SW 1271 (cell line): ENCODE measurements at regions not wholly inside any gene's neighbourhood (a gene's known extent, or its start where the extent isn't known, plus 50 kb on each side); places are given as distances from the start of the nearest gene placed in this dataset.
"Not testable (repeated sequence)": the region's sequence is repeated elsewhere in the genome, so short reads cannot be mapped to it uniquely, and the experiment has no call there.

ENCODE experiments used
- DNase-seq, 2 experiments: peaks; one replicate each; lab custom pipeline; 2025; lab: John Stamatoyannopoulos, UW

DNA sequence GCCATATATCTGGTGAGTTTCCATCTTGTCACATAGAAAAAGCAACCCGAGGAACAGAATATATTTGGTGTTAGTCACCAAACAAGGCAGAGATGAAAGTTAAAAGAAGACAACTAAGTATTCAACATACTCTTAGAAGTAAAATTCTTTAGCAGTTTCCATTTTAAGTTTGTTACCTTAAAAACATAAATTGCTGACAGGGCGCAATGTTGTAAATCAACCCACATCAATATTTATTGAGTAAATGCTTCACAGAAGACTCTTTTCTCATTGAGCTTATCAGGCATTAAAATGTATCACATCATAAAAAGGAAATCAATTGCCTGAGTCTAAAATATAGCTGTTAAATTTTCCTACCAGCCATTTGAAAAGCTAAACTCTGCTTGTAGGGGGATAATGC, 603.0 kb downstream of the FBXO15 start:
- DNase-seq, result no peak

GRCh38 chr18:73544032-73544431, 603.6 kb downstream of the FBXO15 start:
- no peak for DNase-seq

DNA sequence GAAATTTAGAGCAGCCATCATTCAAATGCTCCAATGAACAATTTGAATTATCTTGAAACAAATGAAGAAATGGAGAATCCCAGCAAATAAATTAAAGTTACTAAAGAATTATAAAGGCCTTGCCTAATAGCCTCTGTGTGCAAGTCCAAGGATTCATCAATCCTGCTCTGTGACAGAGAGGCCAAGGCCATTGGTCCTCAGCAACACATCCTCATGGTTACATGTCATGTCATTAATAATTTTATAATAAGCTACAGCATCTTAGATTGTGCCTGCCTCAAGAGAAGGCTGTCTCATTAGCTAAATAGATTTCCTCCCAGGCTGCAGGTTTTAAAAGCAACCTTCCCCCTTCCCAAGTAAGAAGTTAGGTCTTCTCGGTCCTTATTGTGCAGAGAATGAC, 611.6 kb downstream of the FBXO15 start:
- DNase-seq, result no peak

- DNase-seq, result no peak
Observed at GRCh38 chr18:73535189-73535588, 612.4 kb downstream of the FBXO15 start.

- DNase-seq, result no peak
Observed at GRCh38 chr18:73531601-73532000, 616.0 kb downstream of the FBXO15 start.

GRCh38 chr18:73528066-73528465, 619.6 kb downstream of the FBXO15 start:
- DNase-seq, result no peak

- no peak for DNase-seq
Observed at GRCh38 chr18:73520229-73520628, 627.4 kb downstream of the FBXO15 start.

DNA sequence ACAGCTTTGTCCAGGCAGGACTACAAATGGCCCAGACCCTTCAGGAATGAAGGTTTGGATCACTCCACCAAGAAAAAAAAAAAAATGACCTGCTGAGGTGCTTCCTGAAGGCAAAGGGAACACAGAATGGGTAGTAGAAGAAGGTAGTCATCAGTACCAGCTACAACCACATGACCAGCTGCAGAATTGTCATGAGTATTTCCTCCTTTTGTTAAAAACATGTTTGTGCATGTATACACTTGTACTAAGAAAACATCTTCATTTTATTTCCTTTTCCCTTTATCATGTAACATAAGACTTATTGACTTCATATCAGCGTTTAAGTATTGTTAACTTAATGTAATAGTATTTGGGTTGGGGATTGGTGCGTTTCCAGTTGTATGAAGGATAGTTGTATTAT, 631.6 kb downstream of the FBXO15 start:
- DNase-seq, result not testable (repeated sequence)

DNA sequence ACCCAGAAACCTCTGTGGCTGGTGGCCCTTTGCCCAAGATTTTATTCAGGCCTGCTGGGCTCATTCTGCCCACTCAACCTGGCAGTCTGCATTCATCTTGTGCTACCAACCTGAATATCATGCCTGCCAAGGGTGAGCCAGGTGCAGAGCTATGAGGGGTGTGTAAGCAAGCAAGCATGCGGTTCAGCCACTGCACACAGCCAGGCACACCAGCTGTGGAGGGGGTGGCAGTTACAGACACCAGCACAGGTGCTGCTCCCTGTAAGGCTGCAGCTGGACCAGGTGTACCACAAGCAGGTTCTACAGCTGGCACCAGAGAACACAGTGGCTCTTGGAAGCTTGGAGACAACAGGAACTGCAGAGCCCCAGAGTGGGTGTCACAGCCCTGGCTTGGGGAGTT, 633.2 kb downstream of the FBXO15 start:
- no peak for DNase-seq

DNA sequence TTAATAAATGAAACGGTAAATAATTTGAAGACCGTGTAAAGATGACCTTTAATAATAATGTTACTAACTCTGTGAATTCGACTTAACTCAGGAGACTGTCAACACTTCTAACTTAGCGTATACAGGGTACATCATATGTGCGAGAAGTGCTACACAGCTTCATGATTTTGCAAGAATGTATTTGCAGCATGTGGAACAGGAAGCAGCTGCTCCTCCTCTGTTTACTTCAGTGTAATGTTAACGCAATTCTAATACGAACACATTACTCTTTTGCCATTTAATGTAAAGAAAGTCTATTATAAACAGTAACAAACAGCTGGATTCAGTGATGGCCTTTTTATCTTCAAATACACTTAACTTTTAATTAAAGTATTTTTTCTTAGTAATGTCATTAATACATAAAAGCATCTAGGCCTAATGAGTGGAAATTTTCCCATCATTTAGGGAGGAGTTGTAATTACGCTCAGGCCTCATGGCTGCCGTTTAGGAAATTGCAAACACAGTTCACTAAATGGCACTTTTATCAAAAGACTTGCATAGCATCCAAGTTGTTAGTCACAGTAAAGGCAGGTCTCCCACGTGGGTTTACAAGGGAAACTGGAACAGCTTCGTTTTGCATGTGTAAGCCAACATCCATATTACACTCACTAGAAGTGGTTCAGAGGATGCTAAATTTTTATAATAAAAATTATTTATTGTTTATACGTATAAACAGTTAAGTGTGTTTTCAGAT, 635.7 kb downstream of the FBXO15 start:
- DNase-seq, result no peak

GRCh38 chr18:73509460-73509859, 638.2 kb downstream of the FBXO15 start:
- no peak for DNase-seq

DNA sequence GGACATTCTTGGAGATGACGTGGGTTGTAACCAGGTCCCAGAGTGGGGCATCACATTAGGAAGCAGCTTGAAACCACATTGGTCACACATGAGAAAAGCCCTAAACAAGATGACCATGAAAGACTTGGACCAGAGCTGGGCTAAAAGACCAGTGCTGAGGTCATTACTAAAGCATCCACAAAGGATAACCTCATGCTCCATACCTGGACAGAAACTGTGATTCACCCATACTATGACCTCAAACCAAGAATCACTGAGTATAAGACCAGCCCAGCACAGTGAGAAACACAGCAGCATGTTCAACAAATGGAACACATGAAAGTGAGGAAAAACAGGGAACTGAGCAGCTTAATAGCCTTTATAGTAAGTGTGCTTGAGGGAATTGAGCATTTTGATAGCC, 635.5 kb upstream of the NETO1 start:
- no peak for DNase-seq

- DNase-seq, result no peak
Observed at GRCh38 chr18:73487966-73488365, 620.2 kb upstream of the NETO1 start.

DNA sequence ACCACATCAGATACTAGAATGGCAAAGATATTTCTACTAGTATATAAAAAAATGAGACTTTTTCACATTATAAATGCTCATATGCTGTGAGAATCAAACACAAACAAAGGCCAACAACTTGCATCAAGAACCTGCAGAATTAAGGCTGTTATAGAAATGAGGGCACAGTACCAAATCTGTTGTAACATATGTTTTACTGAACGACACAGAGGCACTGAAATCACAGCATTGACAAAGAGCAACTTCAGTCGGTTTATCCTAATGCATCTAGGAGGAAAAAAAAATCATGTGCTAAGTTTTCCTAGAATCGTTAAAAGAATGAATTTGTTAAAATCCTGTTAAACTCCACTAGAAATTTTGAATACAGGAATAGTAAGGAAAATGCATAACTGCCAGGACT, 617.4 kb upstream of the NETO1 start:
- no peak for DNase-seq

DNA sequence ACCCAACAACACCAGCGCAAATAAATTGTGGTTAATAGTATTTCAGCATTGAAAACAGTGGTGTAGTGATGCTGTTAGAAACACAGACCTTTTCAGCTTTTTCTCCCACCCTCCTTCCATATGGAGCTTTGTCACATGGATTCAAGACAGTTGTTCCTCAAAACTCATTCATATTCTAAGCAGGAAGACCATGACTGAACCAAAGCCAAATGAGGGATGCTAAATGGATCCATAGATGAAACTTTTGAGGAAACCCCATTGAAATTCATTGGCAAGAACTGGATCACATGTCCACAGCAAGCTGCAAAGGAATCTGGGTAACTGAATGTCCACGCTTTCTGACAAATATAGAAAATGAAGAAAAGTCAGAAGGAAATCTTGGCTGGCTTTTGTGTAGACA, 615.1 kb upstream of the NETO1 start:
- DNase-seq, result no peak

GRCh38 chr18:73479477-73479876, 611.7 kb upstream of the NETO1 start:
- no peak for DNase-seq

- no peak for DNase-seq
Observed at GRCh38 chr18:73478191-73478590, 610.4 kb upstream of the NETO1 start.

DNA sequence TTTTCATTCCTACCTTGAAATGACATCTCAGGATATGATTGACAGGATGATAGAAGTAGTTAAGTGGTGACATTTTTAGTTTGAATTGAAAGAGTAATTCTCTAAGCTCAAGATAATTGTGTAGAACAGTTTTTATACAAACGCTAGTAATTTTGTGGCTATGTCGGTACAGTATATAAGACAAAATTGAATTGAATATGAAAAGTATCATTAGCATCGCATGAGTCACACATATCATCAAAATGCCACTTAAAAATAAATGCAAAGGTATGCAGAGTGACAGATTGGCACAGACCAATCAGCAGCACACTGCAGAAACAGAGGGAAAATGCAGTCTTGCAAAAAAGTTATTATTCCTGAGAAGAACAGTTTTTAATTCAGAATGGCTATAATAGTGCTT, 608.2 kb upstream of the NETO1 start:
- DNase-seq, result no peak

- no peak for DNase-seq
Observed at GRCh38 chr18:73462092-73462491, 594.3 kb upstream of the NETO1 start.

GRCh38 chr18:73461780-73462059, 593.9 kb upstream of the NETO1 start:
- DNase-seq, result no peak

GRCh38 chr18:73461038-73461779, 593.4 kb upstream of the NETO1 start:
- no peak for DNase-seq

DNA sequence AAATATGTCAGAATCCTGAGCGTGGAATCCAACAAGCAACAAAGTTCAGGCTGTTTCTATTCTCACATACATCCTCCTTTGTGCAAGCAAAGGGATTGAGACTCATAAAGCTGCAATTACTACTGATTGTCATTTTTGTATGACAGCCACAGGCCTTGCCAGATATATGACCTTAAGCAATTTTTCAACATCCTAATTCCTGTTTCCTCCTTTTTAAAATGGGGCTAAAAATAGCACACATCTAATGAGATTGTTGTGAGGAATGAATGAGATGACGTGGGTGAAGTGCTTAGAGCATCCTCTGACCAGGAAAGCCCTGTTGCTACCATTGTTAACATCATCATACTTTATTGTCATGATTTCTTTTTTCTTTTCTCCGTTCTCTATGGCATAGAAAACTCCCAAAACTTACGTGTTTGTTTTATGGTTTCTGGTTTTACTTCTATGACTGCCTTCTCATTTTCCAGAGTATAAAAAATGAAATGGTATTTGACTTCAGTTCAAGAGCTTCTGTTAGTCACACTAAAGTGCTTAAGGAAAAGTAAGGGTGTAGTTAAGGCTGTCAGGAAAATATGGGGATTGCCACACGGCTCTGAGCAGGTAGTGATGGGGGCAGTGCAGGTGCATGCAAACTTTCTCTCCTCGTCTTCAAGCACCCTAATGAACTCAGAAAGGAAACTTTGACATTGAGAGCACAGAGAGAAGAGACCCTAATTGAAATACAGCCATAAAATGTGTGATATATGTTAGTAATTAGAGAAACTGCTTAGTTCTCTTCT, 590.6 kb upstream of the NETO1 start:
- DNase-seq, result no peak

- no peak for DNase-seq
Observed at GRCh38 chr18:73456643-73457042, 588.9 kb upstream of the NETO1 start.
